NCI-H526 treated with DMSO at 0.1 percent for 48 hours (cell line): ENCODE measurements at regions not wholly inside any gene's neighbourhood (a gene's known extent, or its start where the extent isn't known, plus 50 kb on each side); places are given as distances from the start of the nearest gene placed in this dataset.

Experiments
- DNase-seq: peaks from one replicate; lab custom pipeline; 2025; lab: John Stamatoyannopoulos, UW

DNA sequence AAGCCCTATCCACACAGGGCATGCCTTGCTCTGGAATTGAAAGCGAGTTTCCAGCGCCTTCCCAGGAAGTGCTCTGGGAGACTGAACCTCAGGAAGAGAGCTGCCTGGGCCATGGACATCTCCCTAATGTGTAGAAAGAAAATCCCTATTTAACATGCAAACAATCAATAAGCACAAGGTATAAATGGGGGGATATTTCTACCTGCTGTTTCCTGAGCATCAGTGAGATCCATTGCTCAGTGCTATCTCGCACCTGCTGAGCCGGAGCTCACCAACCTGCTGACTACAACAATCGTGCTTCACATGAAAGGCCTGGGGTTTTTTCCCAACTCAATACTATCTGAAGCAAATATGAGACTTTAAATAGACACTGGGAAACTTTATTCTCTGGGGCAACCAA is 584.0 kb downstream of the GLRX3 start:
- DNase-seq: no peak

DNA sequence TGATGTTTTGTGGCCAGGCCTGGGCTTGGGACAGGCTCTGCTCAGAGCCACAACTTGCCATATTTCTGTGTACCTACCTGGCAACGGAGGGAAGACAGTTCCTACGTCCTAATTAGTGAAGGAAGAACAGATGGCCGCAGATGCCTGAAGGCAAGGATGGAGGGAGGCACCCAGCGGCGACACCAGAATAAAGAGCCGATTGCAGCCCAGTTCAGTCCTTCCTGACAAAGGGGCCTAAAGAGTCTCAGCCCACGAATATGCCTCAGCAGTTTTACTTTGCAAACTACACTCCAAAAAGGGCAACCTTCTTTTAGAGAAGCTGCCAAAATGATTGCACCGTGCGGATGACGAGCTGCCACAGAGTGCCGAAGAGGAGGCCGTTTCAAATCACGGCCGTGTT is 585.8 kb downstream of the GLRX3 start:
- DNase-seq: no peak

DNA sequence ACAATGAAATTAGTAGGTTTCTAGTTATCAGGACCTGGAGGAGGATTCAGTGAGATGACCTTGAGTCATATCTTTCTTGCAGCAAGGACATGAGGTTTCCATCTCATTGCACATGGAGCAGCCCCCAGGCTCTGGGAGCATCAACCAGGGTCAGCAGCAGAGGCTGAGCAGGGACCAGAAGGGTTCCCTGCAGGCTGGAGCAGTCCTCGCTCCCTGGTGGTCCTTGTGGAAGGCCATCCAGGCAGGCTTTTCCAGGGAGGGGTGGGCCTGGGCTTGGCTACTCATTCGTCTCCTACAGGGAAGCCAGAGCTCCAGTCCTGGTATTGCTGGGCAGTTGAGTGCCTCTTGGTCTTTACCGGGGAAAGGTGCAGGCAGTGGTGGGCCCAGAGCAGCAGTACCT is 587.5 kb downstream of the GLRX3 start:
- DNase-seq: no peak

DNA sequence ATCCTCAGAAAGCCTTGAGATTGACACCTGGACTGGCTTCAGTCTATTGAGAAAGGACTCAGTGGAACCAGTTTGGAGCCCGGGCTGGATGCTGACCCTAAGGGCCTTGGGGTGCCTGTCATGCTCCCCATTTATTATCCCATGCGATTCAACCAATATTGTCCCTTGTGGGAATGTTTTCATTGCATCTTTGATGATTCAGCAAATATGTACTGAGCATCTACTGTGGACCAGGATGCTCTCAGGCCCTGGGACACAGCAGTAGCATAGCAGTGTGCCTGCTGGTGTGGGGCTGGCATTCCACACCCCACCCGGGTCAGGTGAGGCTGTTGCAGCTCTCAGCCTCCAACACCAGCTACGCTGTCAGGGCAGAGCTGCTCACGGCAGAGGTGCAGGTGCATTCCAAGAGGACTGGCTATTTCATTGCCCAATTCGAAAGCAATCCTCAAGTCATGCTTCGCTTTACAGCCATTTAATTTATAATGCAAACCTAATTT is 586.0 kb downstream of the TCERG1L start:
- DNase-seq: no peak

DNA sequence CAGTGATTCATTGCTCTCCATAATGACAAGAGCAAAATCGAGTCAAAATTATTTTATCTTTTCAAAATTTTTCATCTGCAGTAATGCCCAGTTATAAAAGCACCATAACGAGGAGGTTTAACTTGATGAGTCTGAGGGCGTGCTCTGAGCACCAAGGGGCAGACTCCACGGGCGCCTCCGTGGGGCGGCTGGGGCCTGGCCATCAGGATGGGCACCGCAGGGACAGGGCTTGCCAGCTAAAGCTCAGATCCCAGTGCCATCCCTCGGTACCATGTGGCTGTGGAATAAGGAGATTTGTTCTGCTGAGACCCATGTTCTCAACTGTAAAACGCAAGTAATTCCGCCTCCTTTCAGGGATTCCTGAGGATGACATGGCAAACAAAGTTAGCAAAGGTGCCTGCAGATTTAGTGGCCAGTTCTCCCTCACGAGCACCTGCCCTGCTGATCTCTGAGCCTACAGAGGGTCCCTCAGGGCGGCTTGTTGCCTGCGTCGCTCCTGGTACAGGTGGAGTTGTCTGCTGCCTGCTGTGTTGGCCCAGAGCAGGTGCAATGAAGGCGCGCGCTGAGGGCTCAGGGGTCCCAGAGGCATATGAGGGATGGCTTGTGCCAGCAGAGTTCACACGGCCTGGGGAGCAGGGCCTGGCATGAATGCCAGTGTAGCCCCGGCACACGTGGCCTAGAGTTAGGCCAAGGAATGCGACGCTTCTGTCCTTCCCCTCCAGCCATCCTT is 584.4 kb downstream of the TCERG1L start:
- no peak for DNase-seq

DNA sequence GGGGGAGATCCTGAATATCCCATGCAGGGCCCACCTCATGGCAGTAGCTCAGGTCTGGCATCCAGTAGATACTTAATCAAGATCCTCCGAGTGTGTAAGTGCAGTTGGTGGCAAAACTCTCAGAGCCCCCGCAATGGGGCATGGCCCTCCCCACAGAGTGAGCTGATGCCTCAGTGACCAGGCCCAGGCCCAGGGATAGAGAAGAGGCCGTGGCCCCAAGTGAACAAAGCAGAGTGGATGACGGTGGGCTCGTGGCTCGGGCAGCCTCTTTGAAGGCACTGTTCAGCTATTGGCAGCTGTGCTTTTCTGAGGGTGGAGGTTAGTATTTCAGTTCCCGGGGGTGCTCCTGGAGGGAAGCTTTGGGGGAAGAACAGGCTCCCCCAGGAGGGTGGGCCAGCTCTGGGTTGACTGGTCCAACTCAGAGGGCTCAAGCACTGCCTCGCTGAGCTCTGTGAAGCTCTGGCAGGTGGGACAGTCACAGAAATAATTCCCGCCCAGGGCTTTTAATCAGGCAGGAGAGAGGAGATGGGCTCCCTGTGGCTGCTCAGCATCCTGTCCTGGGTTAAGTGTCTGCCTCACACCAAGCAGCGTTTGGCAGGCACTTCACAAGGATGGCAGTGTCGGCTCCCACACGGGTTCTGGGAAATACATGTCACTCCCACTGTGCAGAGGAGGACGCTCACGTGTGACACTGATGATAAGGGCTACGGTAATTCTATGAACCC is 583.6 kb downstream of the TCERG1L start:
- no peak for DNase-seq

DNA sequence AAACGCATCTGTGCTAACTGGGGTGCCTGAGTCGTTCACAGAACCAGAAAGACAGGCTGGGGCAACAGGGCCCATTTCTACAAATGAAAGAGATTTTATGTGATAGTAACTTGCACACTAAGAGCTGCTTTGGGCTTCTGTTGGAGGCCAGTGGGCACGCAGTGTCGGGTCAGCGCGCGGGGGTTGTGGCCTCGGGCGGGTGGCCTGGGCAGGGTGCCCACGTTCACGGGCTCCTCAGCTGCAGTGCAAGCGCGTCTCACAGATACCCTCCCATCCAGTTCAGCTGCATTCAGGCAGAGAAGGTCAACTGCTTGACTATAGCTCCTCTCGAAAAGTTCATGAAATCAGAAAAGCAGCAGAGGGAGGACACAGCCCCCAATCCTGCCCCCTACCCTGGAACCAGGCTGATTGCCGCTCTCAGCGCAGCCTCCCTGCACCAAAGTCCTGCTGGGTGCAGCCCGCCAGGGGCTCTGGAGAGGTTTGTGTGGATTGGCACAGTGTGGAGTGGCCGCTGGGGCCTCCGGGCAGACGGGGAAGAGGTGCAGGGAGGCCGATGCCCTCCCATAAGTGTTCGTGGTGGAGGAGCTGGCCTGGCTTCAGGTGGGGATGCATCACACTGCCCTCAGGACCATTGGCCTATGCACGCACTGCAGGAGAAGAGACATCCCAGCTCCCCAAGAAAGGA is 582.8 kb downstream of the TCERG1L start:
- no peak for DNase-seq

DNA sequence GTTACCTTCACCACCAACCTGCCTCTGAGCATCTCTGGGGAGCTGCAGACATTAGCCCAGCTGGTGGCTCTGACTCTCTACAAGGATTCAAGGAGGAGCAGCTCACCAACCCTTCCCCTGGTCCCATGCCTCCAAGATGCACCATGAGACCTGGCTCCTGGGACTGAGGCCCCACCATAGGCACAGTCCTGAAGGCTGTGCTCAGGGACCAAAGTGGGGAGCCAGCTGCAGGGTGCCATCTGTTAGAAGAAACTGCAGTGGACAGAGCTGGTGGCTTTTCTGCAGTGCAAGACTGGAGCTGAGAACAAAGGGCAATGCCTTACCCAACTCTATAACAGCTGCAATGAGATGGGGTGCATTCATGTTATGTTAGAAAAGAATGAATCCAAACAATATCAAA is 581.6 kb downstream of the TCERG1L start:
- no peak for DNase-seq

DNA sequence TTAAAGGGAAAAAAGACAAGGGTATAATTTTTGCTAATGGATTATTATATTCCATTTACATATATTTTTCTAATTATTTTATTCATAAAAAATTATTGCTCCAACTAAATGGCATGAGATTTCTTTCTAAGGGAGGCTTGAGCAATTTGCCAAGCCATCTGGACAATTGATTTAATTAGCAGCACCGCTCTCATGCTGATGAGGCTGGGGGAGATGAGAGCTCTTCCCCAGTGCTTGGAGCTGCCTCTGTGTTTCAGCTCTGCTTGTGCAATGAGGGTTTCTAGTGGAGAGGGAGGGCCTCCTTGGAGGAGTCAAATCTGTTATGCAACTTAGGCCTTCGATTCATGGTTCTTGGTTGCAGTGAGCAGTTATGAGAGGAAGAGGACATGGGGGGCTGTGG is 574.3 kb downstream of the TCERG1L start:
- DNase-seq: no peak

DNA sequence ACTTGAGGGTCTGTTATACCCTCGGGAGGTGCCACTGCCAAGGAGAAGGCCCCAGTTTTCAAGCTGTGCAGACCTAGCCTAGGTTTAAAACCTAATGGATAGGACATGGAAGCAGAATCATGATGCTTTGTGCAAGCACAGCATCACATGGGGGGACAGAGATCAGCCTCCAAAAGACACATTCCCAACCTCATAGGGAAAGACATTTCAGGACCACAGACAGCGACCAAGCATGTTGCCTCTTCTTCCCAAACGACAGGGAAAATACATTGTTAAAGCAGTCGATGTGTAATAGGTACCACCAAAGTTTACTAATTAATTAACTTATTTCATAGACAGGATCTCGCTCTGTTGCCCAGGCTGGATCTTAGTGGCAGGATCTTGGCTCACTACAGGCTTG is 573.9 kb downstream of the TCERG1L start:
- no peak for DNase-seq

DNA sequence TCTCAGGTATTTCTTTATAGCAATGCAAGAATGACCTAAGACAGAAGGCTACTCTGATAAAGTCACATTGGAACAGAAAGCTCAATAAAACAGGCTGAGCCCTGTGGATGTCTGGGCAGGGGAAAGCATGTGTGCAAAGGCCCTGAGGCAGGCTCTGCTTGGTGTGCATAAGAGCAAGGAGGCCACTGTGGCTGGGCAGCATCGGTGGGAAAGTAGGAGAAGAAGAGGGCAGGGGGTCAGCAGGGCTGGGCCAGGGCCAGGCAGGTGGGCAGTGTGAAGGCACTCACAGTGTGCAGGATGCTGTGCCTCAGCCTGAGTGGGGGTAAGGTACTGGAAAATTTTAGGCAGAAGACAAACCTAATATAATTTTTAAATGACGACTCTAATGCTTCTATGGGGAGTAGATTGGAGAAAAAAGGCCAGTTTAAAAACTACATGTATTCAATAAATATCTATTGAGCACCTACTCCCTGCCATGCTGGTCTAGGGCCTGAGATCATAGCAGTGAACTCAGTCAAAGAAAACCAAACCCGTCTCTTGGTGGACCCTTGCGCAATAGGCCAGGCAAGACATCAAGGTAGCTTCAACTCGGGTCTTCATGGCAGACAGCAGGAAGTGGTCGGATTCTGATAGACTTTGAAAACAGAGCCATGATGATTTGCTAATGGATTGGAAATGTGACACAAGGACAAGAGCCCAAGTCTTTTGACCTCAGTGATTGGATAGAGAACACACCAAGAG is 572.3 kb downstream of the TCERG1L start:
- no peak for DNase-seq

DNA sequence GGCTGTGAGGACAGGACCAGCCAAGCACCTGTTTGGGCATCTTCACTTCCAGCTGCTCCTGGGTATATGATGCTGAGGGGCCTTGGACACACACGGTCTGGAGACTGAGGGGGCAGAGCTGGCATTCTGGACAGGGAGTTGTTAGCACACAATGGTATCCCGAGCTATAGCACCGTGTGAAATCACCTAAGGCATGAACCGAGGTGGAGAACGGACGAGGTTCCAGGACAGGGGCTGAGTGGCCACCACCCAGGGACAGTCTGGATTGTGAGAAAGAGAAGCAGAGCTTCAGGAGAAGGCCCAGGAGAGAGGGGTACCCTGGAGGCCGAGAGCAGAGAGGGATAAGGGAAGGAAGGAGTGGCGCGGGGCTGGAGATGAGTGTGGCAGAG is 571.8 kb downstream of the TCERG1L start:
- DNase-seq: no peak

DNA sequence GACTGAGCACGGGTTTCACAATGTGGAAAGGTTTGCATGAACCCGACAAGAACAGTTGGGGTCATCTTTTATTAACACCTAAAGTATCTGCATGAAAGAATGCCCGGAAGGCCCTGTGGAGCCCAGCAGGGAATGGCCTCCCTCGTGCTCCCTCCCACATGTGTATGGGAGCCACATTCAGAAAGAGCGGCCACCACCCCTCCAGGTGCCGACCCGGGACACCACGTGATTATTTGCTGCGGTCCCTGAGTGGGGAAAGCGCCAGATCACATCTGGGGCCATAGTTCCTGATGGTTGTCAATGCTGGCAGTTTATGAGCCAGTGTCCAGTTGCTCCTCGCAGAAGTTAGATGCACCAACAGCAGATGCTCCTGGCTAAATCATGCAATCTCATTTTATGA is 571.4 kb downstream of the TCERG1L start:
- no peak for DNase-seq

DNA sequence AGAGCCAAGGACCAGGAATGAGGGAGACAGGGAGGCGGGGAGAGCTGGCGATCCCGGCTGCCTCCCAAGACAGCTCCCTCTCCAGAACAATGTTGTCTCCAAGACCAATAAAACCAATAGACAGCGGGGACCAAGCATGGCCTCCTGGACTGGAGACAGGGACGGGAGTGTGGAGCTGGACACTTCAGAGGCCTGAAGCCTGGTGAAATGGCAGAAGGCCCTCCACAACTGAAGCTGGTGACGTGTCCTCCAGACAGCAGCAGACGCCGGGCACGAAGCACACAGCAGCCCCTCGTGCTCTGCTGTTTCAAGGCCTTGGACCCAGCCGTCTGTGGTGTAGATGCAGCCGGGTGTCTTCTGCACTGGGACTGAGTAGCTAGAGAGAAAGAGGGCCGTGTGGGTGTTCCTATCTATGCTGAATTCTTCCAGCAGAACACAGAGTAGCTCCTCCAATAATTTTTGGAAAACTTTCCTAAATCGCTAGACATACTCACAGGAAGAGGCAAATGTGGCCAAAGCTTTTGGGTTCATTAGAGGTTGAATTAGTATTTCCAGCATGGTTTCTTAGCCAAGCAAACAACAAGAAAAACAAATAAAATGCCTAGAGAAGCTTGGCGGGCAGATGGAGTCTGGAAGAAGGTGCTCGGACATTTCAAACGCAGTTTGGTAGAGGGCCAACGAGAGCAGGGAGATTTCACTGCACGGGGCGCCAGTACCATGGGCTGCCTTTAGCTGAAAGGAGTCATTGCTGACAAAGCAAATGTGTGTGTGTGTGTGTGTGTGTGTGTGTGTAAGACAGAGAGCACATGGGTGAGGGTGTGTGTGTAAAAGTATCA is 570.4 kb downstream of the TCERG1L start:
- DNase-seq: no peak

DNA sequence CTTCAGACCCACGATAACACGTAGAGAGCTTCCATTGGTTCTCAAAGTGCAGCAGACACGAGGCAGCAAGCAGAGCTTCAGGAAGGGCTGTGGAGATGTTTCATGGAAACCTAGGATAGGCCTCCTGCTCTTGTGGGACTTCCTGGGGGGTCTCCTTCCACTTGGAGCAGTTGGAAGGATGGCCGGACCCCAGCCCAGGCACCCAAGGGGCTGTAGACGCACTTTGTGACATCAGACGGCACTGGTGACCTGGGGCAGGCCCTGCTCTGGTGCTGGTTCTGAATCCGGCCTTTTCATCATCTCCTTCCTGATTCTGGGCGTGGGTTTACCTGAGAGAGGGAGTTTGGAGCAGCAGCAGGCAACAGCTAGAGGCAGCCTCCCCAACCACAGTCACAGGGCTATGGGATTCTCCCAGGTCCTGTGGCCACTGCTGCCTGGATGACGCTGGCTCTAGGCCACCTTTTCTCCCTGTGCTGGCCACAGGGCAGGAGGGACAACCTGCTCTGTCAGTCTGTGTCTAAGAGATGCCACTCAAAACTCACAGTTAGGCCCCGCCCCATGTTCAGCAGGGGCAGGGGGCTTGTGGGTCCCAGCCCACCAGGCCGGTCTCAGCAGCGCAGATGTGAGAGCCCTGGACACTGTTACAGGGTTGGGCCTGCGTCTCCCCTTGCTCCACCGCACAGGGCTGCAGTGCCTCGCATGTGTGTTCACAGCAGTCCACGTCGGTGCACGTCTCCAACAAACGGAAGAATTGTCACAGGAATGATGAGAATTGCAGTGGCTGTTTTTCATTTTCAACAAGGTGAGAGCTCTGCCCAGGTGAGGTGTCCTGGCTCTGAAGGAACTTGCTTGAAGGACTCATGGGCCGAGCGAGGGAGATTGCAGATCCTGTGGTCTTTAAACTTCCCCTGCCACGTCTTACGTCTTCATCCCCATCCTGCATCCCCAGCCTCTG is 569.3 kb downstream of the TCERG1L start:
- DNase-seq: no peak

DNA sequence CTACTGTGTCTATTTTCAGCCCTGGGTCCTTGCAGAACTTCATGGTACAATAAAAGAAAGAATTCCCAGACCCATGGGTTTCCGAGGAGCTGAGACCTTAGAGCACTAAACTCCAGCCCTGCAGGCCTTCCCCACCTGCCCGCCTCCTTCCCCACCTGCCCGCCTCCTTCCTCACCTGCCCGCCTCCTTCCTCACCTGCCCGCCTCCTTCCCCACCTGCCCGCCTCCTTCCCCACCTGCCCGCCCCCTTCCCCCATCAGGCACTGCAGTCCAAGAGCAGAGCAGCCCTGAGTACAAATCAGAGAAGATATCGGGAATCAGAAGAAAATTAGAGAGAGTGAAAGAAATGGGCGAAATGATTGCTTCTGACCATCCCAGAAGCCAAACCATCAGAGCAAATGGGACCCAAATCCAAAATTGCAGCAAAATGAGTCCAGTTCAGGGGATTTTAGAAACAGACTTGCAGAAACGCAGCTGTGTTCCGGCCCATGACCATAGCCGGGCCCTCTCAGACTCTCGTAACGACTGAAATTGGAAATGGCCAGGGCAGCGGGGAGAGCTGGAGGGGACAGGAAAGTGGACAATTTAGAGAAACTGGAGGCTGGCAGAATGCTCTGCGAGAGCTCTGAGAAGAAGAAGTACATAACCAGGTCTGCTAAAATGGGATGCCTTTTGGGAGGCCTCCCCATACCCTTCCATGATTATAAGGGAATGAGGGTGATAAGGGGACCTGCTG is 568.4 kb downstream of the TCERG1L start:
- no peak for DNase-seq

DNA sequence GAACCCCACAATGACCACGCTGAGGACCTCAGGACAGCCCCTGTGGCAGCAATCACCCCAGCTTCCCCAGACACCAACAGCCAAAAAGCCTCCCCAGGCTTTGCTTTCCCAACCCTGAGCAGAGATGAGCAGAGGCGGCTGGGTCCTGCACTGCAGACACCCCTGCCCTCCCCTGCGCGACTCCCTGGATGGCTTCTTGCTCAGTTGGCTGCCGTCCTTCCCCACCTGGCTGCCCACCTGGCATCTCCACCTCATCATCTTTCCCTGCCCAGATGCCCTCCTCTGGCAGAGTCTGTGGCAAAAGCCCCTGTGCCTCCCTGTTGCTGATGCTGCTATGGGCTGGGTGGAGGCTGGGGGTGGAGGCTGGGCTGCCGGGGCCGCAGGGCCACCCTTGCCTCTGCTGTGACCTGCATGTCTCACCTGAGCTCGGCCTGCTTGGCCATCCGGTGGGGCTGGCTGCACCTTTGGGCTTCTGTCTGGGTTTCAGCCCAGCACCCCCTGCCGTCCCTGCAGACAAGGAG is 567.7 kb downstream of the TCERG1L start:
- DNase-seq: no peak

DNA sequence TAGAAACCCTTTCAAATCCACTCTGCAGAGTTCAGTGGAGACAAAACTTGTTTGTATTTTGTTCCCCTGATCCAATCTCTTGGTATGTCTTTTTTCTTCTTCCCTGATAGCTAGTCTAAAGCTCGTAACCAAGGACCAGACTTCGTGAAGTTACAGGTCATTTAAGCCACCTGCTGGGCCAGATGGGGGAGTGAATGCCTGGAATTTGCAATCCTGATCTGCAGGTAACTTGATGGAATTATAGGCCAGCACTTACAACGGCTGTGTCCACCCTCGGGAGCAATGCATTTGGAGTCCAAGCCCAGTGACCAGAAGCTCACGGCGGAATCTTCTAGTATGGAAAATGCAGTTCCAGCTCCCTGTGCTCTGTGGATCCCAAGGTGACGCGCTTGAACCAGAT is 566.9 kb downstream of the TCERG1L start:
- no peak for DNase-seq

DNA sequence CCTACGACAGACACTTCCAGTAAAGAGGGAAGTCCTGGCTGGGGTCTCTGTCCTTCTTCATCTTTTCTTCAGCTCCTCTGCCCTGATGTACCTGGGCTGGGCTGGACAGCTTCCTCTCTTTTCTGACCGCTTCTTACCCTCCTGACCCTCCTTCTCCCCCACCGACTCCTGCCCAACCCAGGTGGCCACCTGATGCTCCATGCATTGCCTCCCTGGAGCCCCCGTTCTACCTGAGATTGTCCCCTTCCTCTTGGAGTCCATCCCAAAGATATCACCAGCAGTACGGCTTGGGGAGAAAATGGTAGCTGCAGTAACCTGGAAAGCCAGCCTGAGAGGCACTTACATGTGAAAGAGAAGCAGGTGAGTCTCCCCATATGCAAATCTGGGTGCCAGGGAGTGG is 566.3 kb downstream of the TCERG1L start:
- DNase-seq: no peak
